SIG-M5 treated with dmso at 0.1 percent for 504 hours (cell line): ENCODE measurements at regions not wholly inside any gene's neighbourhood (a gene's known extent, or its start where the extent isn't known, plus 50 kb on each side); places are given as distances from the start of the nearest gene placed in this dataset.
"Not testable (repeated sequence)": the region's sequence is repeated elsewhere in the genome, so short reads cannot be mapped to it uniquely, and the experiment has no call there.

Source experiments
- DNase-seq: peaks from one replicate; lab custom pipeline; 2025; ENCODE audit not compliant: unreplicated experiment; lab: John Stamatoyannopoulos, UW

DNA sequence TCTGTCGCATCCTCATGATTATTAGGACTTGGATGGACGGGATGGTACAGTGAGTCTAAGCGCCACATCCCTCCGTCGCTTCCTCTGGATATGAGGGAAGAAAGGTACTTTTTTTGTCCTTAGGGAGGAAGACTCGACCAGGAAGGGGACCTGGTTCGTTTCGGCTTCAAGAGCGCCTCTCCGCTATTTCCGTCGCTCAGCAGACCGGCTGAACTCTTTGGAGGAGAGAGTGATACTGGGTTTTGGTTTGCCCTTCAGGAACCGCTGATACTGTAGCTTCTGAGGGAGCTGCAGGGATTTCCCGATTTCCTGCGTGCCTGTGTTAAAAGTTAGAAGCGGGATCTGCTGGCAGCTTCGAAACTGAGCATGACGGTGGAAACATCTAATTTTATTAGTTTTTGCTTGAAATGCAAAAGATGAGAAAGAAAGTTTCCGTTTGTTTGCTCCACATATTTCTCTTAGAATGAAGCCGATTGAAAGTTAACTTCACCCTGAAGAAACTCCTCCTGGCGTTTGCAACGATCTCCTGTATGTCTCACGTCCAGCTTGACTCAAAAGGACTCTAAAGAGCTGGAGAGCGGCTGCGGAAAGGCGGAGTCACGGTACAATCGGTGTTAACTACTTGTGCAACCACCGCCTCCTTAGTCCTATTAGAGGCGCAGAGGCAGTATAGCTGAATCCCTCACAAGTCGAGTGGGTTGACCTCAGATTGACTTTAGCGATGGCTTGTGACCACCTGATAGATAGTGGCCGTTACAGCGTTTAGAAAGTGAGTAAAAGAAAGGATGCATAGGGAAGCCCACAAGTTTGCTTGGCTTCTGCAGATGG is 129.4 kb downstream of the TRIM27 start:
- DNase-seq, result peak; percentile 74

DNA sequence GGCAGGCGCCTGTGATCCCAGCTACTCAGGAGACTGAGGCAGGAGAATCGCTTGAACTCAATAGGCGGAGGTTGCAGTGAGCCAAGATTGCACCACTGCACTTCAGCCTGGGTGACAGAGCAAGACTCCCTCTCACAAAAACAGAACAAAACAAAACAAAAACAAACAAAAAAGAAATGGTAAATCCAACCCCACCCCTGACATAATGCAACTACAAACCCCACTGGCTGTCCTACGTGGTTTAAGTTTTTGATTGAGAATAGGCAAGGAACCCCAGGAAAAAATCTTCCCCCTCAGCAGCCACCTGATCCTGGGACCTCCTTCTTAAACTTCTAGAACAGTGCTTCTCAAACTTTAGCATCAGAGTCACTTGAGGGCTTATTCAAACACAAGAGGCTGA is 123.1 kb downstream of the TRIM27 start:
- DNase-seq, result not testable (repeated sequence)

DNA sequence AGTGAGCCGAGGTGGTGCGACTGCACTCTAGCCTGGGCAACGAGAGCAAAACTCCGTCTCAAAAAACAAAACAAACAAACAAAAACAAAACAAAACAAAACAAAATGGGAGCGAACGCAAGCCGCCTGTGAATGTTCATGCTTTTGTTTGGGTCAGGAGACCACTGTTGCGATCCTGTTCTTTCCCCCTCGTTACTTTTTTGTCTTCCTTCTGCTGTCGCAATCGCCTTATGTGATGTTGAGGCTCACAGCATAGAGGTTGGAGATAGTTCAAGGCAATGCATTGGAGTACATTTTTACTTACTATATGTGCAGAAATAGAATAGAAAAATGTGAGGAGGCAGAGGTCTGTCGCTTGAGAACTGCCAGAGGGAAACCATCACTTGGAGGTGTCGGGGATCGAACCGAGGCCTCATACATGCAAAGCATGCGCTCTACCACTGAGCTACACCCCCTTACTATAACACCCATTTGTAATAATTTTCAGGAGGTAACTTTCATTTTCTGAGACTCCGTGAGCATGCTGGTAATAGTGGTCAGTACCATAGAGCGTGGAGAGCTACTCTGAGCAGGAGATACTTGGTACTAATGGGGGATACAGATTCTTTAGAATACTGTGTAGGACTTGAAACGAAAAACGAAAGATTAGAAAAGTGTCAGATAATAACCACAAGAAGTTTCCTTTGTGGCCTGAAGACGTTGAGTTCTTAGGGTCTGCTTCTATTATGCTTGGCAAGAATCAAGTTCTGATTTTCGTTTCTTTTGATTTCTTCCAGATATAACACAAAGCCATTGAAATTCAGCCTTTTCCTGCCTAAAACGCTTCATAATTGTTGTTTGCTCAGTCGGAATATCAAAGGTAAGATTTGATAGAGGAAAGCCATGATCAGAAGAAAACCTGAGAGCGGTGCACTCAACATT is 121.1 kb downstream of the TRIM27 start:
- peak; percentile 67 for DNase-seq

DNA sequence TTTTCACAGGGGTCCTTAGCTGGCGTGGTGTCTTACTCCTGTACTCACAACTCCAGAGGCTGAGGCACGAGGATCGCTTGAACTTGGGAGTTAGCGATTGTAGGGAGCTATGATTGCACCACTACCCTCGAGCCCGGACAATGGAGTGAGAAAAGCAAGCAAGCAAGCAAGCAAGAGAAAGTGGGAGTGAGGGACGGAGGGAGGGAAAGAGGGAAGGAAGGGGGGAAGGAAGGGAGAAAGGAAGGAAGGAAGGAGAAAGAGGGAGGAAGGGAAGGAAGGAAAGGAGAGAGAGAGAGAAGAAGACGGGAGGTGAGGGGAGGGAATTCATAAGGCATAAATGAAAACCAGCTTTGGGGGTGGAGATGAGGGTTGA is 120.5 kb downstream of the TRIM27 start:
- DNase-seq, result no peak

DNA sequence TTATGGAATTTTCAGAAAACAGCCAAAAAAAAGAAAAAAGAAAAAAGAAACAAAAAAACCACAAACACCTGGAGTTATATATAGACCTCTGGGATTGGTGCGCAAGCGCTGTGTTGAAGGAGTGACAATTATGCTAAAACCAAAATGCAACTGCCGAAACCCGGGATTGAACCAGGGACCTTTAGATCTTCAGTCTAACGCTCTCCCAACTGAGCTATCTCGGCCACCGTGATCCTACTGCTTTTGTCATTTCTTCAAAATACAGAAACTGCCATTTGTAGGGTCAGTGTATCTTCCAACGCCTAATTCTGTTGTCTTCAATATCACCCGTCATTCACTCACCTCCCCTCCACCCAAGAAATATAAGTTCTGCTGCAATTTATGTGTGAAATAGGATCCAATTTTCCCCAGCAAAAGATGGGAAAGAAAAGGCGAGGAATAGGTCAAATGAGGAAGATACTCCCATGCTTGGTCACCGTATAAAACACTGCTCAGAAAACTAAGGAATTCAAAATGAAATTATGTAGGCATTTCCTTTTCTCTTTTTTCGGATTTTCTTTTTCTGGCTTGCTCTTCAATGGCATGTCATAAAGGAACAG is 116.0 kb downstream of the TRIM27 start:
- peak; percentile 57 for DNase-seq

DNA sequence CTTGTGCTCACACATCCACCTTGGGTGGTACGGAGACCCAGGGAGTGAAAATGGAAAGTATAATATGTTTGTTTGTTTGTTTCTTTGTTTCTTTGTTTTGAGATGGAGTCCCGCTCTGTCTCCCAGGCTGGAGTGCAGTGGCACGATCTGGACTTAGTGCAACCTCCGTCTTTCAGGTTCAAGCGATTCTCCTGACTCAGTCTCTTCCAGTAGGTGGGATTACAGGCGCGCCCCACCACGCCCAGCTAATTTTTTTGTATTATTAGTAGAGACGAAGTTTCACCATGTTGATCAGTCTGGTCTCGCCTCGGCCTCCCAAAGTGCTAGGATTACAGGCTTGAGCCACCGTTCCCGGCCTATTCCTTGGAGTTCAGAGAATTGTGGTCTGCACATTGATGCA is 115.4 kb downstream of the TRIM27 start:
- no peak for DNase-seq

DNA sequence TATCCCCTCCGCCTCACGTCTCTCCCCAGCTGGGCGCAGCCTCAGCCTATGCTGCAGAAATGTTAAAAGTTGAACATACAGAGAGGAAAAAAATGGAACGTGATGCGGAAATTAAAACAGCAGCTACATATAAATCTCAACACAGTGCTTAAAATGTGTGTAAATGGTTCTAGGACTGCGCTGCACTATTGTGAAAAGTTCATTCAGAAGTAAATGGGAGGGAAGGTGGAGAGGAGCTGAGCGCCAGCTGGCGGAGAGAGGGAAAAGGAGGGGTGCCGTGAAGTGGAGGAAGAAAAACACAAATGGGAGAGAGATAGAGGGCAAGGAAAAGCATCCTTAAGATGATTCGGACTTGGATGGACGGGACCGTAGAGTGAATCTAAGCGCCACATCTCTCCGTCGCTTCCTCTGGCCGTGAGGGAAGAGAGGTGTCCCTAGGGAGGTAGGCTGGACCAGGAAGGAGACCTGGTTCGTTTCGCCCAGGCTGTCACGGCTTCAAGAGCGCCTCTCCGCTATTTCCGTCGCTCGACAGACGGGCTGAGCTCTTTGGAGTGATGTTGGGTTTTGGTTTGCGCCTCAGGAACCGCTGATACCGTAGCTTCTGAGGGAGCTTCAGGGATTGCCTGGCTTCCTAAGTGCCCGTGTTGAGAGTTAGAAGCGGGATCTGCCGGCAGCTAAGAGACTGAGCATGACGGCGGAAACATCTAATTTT is 113.7 kb downstream of the TRIM27 start:
- DNase-seq, result peak; percentile 56

DNA sequence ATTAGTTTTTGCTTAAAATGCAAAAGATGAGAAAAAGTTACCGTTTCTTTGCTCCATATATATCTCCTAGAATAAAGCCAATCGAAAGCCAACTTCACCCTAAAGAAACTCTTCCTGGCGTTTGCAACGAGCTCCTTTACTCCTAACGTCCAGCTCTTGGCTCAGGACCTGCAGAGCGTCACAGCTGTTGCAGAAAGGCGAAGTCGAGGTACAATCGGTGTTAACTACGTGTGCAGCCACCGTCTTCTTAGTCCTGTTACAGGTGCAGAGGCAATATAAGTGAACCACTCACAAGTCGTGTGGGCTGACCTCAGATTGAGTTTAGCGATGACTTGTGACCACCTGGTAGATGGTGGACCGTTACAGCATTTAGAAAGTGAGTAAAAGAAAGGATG is 113.1 kb downstream of the TRIM27 start:
- no peak for DNase-seq

DNA sequence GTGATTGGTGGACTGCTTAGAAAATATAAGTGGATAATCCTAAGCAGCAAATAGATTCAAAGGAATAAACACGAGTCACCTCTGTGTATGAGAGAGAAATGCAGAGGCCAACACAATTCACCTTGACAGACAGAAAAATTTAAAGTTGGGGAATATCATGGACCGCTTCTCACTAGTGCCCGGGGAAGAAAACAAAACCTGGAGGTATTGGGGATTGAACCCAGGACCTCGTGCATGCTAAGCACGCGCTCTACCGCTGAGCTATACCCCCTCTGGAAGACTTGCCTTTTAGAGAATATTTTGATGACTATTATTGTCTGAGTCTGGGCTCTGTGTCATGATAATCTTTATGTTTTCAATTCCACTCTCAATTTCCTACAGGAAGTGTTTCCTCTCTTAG is 111.9 kb downstream of the TRIM27 start:
- peak; percentile 32 for DNase-seq

DNA sequence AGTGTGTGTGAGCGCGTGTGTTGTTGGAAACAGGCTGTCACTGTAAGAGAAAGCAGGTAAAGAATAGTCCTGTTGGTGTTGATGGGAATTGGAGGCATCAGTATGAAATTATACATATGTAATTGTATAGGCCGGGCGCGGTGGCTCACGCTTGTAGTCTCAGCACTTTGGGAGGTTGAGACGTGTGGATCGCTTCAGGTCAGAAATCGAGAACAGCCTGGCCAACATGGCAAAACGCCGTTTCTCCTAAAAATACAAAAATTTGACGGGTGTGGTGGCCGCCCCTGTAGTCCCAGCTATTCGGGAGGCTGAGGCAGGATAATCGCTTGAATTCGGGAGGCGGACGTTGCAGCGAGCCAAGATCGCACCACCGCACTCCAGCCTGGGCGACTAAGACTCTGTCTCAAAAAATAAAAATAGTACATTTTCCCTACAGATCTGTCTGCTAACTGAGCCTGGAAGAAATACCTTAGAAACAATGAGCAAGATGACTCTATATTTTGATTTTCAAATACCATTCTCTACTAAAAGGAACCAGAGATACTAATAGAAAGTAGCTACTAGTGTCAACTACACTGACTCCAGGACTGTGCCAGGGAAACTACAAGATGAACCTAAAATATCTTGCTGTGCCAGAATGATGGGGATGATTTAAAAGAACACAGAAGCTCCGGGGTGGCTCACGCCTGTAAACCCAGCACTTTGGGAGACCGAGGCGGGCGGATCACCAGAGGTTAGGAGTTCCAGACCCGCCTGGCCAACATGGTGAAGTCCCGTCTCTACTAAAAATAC is 110.8 kb downstream of the TRIM27 start:
- no peak for DNase-seq

DNA sequence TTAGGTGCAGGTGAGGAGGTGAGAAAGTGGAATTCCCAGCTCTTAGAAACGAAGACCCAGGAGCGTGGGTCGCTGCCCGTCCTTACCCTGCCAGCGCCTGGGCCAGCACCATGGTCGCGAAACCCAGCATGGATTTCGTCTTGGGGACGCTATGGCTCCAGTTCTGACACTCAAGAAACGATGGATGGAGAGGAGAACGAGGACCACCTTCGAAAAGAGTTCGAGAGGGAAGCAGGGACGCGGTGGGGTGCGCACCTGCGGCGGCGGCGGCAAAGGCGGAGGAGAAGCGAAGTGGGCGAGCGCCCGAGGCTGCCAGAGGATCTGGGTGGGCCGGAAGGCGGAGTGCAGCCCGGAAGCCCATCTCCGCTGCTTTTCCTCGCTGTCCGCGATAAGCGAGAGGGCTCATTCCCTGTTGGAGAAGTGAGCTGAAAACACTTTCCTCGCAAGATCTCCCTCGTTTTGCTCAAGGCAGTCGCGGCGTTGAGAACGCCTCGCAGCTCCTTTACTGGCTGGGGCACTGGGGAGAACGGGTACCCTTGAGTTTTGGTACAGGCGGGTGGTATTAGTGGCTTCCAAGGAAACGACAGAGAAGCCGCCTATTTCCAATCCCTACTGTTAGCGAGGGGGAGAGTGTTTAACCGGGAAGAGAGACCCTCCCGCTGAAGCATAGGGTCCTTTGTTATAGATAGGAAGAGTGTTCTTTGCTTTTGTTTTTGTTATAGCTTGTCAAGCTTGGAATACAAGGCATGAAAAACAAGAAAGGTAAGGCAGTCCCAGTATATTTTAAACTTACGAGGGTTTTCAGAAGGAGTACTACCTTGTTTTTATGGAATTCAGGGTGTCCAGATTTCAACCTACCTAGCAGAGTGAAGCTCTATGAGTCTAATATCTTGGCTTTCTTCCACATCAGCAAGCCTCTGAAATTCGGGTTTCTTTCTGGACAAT is 109.5 kb downstream of the TRIM27 start:
- DNase-seq, result no peak

DNA sequence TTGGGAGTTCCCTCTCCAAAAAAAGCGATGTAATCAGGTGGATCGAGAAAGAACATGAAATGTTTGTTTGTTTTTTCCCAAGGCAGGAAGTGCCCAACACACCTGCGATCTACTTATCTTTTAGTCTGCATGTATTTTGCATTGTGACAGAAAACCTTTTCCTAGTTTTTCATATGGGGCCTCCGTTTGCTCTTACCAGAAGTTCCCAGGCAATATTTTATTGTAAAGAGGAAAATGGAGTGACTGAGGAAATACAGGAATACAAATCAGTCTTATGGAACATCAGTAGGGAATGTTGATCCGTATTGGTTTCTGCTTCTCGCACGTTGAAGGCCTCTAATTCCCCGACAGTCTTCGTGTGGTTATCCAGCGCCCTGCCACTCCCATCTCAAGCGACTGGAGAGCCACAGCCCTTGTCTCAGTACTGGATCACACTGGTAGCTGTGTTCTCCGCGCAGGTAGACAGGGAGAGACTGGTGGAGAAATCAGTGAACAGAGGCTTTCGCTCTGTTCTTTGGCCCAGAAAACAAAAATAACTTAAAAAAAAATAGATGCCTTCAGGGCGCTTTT is 107.4 kb downstream of the TRIM27 start:
- DNase-seq, result no peak

DNA sequence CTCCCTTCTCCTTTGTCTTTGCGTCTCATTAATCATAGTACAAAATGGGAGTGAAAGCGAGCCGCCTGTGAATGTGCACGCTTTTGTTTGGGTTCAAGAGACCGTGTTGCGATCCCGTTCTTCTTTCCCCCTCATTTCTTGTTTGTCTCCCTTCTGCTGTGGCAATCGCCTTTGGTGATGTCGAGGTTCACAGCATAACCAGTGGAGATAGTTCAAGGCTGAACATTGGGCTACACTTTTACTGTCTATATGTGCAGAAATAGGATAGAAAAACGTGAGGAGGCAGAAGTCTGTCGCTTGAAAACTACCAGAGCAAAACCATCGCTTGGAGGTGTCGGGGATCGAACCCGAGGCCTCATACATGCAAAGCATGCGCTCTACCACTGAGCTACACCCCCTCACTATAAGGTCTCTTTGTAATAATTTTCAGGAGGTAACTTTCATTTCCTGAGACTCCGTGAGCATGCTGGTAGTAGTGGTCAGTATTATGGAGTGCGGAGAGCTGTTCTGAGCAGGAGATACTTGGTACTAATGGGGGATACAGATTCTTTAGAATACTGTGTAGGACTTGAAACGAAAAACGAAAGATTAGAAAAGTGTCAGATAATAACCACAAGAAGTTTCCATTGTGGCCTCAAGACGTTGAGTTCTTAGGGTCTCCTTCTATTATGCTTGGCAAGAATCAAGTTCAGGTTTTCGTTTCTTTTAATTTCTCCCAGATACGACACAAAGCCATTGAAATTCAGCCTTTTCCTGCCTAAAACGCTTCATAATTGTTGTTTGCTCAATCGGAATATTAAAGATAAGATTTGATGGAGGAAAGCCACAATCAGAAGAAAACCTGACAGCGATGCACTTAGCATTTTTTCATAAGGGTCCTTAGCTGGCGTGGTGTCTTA is 106.6 kb downstream of the TRIM27 start:
- DNase-seq, result peak; percentile 50

DNA sequence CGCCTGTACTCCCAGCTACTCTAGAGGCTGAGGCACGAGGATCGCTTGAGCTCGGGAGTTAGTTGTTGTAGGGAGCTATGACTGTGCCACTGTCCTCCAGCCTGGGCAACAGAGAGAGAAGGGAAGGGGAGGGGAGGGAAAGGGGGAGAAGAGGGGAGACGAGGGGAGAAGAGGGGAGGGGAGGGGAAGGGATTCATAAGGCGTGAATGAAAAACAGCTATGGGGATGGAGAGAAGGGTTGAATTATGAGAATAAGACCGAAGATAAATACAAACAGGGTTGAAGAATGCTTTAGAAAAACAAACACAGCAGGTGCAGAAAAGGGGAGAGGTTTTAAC is 106.0 kb downstream of the TRIM27 start:
- no peak for DNase-seq

DNA sequence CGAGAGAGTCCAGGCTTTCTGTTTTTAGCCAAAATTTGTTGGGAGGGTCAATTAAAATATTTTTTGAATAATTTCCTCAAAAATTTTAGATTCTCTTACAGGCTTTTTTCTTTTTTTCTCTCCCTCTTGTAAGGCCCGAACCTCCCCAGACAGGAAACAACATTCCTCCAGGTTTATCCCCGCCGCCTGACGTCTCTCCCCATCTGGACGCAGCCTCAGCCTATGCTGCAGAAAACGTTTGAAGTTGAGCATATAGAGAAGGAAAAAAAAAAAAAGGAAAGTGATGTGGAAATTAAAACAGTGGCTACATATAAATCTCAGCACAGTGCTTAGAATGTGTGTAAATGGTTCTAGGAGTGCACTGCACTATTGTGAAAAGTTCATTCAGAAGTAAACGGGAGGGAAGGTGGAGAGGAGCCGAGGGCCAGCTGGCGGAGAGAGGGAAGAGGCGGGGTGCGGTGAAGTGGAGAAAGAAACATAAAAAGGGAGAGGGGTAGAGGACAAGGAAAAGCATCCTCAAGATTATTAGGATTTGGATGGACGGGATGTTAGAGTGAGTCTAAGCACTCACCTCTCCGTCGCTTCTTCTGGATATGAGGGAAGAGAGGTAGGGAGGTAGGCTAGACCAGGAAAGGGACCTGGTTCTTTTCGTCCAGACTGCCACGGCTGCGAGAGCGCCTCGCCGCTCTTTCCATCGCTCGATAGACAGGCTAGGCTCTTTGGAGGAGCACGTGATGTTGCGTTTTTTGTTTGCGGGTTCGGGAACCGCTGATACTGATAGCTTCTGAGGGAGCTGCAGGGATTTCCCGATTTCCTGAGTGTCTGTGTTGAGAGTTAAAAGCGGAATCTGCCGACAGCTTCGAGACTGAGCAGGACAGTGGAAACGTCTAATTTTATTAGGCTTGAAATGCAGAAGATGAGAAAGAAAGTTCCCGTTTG is 98.7 kb downstream of the TRIM27 start:
- DNase-seq, result no peak

DNA sequence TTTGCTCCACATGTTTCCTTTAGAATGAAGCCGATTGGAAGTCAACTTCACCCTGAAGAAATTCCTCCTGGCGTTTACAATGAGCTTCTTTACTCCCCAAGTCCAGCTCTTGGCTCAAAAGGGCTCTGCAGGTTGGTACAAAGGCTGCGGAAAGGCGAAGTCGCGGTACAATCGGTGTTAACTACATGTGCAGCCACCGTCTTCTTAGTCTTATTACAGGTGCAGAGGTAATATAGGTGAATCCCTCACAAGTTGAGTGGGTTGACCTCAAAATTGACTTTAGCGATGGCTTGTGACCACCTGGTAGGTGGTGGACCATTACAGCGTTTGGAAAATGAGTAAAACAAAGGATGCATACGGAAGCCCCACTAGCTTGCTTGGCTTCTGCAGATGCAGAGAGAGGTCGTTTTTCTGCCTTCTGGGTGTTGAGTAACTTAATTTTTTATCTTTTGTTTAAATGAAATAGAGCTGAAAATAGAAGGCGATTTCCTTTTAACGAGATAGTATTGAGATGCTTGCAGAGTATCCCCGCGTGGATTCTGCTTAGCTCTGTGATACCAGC is 98.0 kb downstream of the TRIM27 start:
- DNase-seq, result no peak

DNA sequence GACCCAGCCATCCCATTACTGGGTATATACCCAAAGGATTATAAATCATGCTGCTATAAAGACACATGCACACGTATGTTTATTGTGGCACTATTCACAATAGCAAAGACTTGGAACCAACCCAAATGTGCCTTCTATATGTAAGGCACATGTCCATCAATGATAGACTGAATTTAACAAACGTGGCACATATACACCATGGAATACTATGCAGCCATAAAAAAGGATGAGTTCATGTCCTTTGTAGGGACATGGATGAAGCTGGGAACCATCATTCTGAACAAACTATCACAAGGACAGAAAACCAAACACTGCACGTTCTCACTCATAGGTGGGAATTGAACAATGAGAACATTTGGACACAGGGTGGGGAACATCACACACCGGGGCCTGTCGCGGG is 92.1 kb downstream of the TRIM27 start:
- not testable (repeated sequence) for DNase-seq
